Parathyroid adenoma (tissue), 2 donors: ENCODE measurements at regions not wholly inside any gene's neighbourhood (a gene's known extent, or its start where the extent isn't known, plus 50 kb on each side); places are given as distances from the start of the nearest gene placed in this dataset.

ENCODE experiments used
- H2AFZ ChIP-seq: fragments of 300-600 bp; sonication (generic); one replicate; pipeline ENCODE4 v1.7.0; 2017; ENCODE audit warnings: antibody characterized with exemption, mild to moderate bottlenecking
- H3K27ac ChIP-seq: fragments of 300-600 bp; sonication (generic); one replicate; pipeline ENCODE4 v1.7.0; 2017
- H3K27me3 ChIP-seq: fragments of 300-600 bp; sonication (generic); one replicate; pipeline ENCODE4 v1.7.0; 2017; ENCODE audit warnings: low read length; ENCODE audit not compliant: control insufficient read depth, insufficient read depth
- H3K36me3 ChIP-seq: fragments of 300-600 bp; sonication (generic); one replicate; pipeline ENCODE4 v1.7.0; 2017; ENCODE audit warnings: low read length; ENCODE audit not compliant: control insufficient read depth, insufficient read depth
- H3K4me1 ChIP-seq: fragments of 300-600 bp; sonication (generic); one replicate; pipeline ENCODE4 v1.7.0; 2017; ENCODE audit warnings: control low read depth
- H3K4me2 ChIP-seq: fragments of 300-600 bp; sonication (generic); one replicate; pipeline ENCODE4 v1.7.0; 2017; ENCODE audit warnings: low read length
- H3K4me3 ChIP-seq: fragments of 300-600 bp; sonication (generic); one replicate; pipeline ENCODE4 v1.7.0; 2017; ENCODE audit warnings: low read depth, low read length
- H3K79me2 ChIP-seq: fragments of 300-600 bp; sonication (generic); one replicate; pipeline ENCODE4 v1.7.0; 2017; ENCODE audit warnings: control low read depth
- H3K9ac ChIP-seq: fragments of 300-600 bp; sonication (generic); one replicate; pipeline ENCODE4 v1.7.0; 2017; ENCODE audit warnings: mild to moderate bottlenecking
- H3K9me3 ChIP-seq: fragments of 300-600 bp; sonication (generic); one replicate; pipeline ENCODE4 v1.7.0; 2017; ENCODE audit warnings: low read length; ENCODE audit not compliant: control insufficient read depth
- TF ChIP-seq, protein P1 (sequence below): fragments of 300-600 bp; sonication (generic); IDR thresholded peaks from one replicate; pipeline ENCODE4 v1.7.0; 2017; ENCODE audit warnings: antibody characterized with exemption, mild to moderate bottlenecking
- donor health status: primary hyperparathyroidism.

DNA sequence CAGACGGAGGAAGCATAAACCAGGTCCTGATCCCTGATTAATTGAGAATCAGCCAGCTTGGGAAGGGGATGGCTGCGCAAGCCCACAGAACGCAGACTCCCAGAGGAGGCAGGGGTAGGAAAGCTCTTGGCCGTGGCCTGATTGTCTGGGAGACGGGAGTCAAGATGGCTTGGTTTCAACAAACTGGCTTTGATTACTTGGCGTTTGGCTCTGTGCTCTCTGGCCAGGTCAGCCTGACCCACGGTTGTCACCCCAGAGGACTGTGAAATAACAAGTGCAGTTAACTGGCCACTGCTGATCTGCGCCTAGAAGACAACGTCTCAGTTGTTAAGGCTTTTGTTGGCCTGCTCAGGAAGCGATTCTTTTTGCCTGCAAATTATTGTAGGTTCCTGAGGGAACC is 387.0 kb upstream of the PROK2 start:
- Histone ChIP-seq H3K4me2 (no peak overlapping the region), H3K4me3 (no peak overlapping the region), H2AFZ (no peak overlapping the region), H3K27me3 (no peaks in the 10 kb centered on the region), H3K4me1 (no peaks in the 10 kb centered on the region), H3K9ac (no peak overlapping the region), H3K9me3 (no peaks in the 10 kb centered on the region), H3K36me3 (no peaks in the 10 kb centered on the region), H3K79me2 (no peaks in the 10 kb centered on the region), H3K27ac (no peak overlapping the region)
- TF ChIP-seq, protein P1, sequence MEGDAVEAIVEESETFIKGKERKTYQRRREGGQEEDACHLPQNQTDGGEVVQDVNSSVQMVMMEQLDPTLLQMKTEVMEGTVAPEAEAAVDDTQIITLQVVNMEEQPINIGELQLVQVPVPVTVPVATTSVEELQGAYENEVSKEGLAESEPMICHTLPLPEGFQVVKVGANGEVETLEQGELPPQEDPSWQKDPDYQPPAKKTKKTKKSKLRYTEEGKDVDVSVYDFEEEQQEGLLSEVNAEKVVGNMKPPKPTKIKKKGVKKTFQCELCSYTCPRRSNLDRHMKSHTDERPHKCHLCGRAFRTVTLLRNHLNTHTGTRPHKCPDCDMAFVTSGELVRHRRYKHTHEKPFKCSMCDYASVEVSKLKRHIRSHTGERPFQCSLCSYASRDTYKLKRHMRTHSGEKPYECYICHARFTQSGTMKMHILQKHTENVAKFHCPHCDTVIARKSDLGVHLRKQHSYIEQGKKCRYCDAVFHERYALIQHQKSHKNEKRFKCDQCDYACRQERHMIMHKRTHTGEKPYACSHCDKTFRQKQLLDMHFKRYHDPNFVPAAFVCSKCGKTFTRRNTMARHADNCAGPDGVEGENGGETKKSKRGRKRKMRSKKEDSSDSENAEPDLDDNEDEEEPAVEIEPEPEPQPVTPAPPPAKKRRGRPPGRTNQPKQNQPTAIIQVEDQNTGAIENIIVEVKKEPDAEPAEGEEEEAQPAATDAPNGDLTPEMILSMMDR, result no peak

- H3K36me3 ChIP-seq, result no peaks in the 10 kb centered on the region
- TF ChIP-seq, protein P1, result no peak
- no peak overlapping the region for H3K9ac ChIP-seq
- no peaks in the 10 kb centered on the region for H3K79me2 ChIP-seq
- H3K4me2 ChIP-seq, result no peak overlapping the region
- no peak overlapping the region for H3K4me3 ChIP-seq
- no peak overlapping the region for H3K27ac ChIP-seq
- H3K4me1 ChIP-seq, result no peaks in the 10 kb centered on the region
- no peak overlapping the region for H2AFZ ChIP-seq
- no peaks in the 10 kb centered on the region for H3K9me3 ChIP-seq
- H3K27me3 ChIP-seq, result no peaks in the 10 kb centered on the region
These were observed 386.5 kb upstream of the PROK2 start for GRCh38 chr3:72171463-72171881.

DNA sequence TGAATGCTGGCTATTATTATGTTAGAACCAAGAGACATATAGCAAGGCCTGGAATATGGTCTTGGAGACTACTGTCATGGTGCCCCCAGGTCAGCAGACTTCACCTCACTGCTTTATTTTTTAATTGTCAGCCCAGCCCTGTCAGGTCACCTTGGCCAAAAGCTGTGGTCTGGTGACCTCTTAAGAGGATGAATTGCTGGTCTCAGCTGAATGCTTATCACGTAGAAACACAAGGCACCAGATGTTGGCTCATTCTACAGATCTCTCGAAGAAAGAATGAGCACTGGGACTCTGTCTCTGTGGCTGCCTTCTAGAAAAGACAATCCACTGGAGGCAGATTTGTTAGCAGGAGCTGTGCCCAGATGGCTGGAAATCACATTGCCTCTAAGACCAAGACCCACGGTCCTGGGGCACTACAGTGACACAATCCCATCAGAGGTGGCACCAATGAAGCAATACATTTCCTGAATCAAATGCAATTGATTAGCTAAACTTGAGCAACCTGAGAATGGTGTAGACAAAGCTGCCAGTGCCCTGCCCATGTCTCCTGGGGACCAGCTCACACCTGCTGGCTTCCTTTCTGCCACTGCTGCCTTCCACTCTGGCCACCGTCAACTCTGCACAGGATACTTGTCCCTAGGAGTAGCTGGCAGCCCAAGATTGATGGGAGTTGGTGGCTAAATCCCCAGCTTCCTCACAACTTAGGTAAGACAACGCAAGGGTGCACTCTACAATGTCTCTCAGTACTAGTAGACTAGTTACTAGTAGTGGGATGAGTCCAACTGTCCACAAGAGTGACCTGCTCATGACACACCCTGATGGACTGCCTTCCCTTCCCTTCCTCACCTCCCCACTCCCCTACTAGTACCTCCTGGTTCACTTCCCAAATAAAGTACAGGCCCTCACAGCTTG is 384.9 kb upstream of the PROK2 start:
- H3K9me3 ChIP-seq, result no peaks in the 10 kb centered on the region
- H2AFZ ChIP-seq, result no peak overlapping the region
- H3K4me2 ChIP-seq, result no peak overlapping the region
- no peaks in the 10 kb centered on the region for H3K79me2 ChIP-seq
- H3K27ac ChIP-seq, result no peak overlapping the region
- H3K4me3 ChIP-seq, result no peak overlapping the region
- TF ChIP-seq, protein P1, result no peak
- H3K36me3 ChIP-seq, result no peaks in the 10 kb centered on the region
- no peaks in the 10 kb centered on the region for H3K27me3 ChIP-seq
- no peak overlapping the region for H3K9ac ChIP-seq
- H3K4me1 ChIP-seq, result no peaks in the 10 kb centered on the region

GRCh38 chr3:72169120-72169519 is 384.2 kb upstream of the PROK2 start:
- Histone ChIP-seq H3K79me2 (no peaks in the 10 kb centered on the region), H3K27me3 (no peaks in the 10 kb centered on the region), H3K36me3 (no peaks in the 10 kb centered on the region), H3K27ac (no peak overlapping the region), H3K4me1 (no peaks in the 10 kb centered on the region), H3K9ac (no peak overlapping the region), H3K9me3 (no peaks in the 10 kb centered on the region), H3K4me3 (no peak overlapping the region), H2AFZ (no peak overlapping the region), H3K4me2 (no peak overlapping the region)
- TF ChIP-seq, protein P1, result no peak

DNA sequence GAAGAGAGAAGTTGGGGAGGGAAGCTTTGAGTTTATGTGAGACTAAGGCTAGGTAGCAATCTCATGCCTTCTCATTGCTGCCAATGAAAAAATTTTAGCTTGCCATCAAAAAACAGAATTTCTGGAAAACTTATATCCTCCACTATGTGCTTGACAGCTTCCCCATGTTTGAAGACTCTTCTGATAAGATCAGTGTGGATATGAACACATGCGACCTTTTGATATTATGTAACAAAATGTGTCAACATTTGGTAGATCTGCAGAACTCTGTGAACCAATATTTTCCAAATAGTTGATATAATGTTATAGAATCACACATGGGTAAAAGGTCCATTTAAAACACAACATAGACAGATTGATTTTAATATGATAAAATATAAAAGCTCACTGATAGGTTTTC is 380.9 kb upstream of the PROK2 start:
- H3K9me3 ChIP-seq, result no peaks in the 10 kb centered on the region
- no peak overlapping the region for H3K4me3 ChIP-seq
- H3K27me3 ChIP-seq, result no peaks in the 10 kb centered on the region
- H3K27ac ChIP-seq, result no peak overlapping the region
- no peak overlapping the region for H3K4me2 ChIP-seq
- no peaks in the 10 kb centered on the region for H3K79me2 ChIP-seq
- no peaks in the 10 kb centered on the region for H3K36me3 ChIP-seq
- H3K4me1 ChIP-seq, result peaks cover 6% of the 10 kb centered on the region
- H3K9ac ChIP-seq, result no peak overlapping the region
- TF ChIP-seq, protein P1, result no peak
- H2AFZ ChIP-seq, result no peak overlapping the region
